Activated naive CD4-positive, alpha-beta T cell (primary cell): ENCODE measurements at regions not wholly inside any gene's neighbourhood (a gene's known extent, or its start where the extent isn't known, plus 50 kb on each side); places are given as distances from the start of the nearest gene placed in this dataset.

Experiments used
- DNase-seq, 4 experiments: peaks; one replicate each; lab custom pipeline; 2025; lab: John Stamatoyannopoulos, UW

GRCh38 chr15:94177112-94177511 is 54.2 kb upstream of the MCTP2 start:
- no peak for DNase-seq

GRCh38 chr15:94175420-94175819 is 55.9 kb upstream of the MCTP2 start:
- DNase-seq: no peak

GRCh38 chr15:94174399-94174802 is 57.0 kb upstream of the MCTP2 start:
- no peak for DNase-seq

- DNase-seq: no peak
Observed at GRCh38 chr15:94168250-94168649, 63.1 kb upstream of the MCTP2 start.

GRCh38 chr15:94164971-94165370 is 66.4 kb upstream of the MCTP2 start:
- DNase-seq: no peak

GRCh38 chr15:94164202-94164807 is 67.1 kb upstream of the MCTP2 start:
- DNase-seq: peak in 3 of 4 experiments; percentile 1 to 14 (median 3)

GRCh38 chr15:94162939-94163338 is 68.4 kb upstream of the MCTP2 start:
- DNase-seq: no peak

GRCh38 chr15:94154255-94154654 is 77.1 kb upstream of the MCTP2 start:
- no peak for DNase-seq

GRCh38 chr15:94145046-94145445 is 86.3 kb upstream of the MCTP2 start:
- no peak for DNase-seq

- DNase-seq: no peak
Observed at GRCh38 chr15:94141802-94142201, 89.6 kb upstream of the MCTP2 start.

GRCh38 chr15:94135486-94136147 is 95.7 kb upstream of the MCTP2 start:
- no peak for DNase-seq

- no peak for DNase-seq
Observed at GRCh38 chr15:94131875-94132274, 99.5 kb upstream of the MCTP2 start.

GRCh38 chr15:94130504-94130903 is 100.9 kb upstream of the MCTP2 start:
- no peak for DNase-seq

- DNase-seq: no peak
Observed at GRCh38 chr15:94127006-94127405, 104.4 kb upstream of the MCTP2 start.

GRCh38 chr15:94125698-94126097 is 105.7 kb upstream of the MCTP2 start:
- DNase-seq: no peak

- DNase-seq: no peak
Observed at GRCh38 chr15:94125156-94125555, 106.2 kb upstream of the MCTP2 start.

- DNase-seq: no peak
Observed at GRCh38 chr15:94122516-94122915, 108.8 kb upstream of the MCTP2 start.

GRCh38 chr15:94119923-94120775 is 111.2 kb upstream of the MCTP2 start:
- DNase-seq: no peak

GRCh38 chr15:94119298-94119811 is 112.0 kb upstream of the MCTP2 start:
- no peak for DNase-seq

- no peak for DNase-seq
Observed at GRCh38 chr15:94110476-94111130, 120.8 kb upstream of the MCTP2 start.

- DNase-seq: no peak
Observed at GRCh38 chr15:94107652-94108051, 123.7 kb upstream of the MCTP2 start.

GRCh38 chr15:94105760-94106159 is 125.6 kb upstream of the MCTP2 start:
- no peak for DNase-seq
